NCI-H2227 (cell line): ENCODE measurements at regions not wholly inside any gene's neighbourhood (a gene's known extent, or its start where the extent isn't known, plus 50 kb on each side); places are given as distances from the start of the nearest gene placed in this dataset.
A peak's percentile ranks its signal among the peaks of the same experiment; 100 is the strongest.

Experiments used
- DNase-seq: peaks from one replicate; lab custom pipeline; 2025; ENCODE audit not compliant: unreplicated experiment; lab: John Stamatoyannopoulos, UW

GRCh38 chr11:31910950-31911576, 99.9 kb upstream of the PAX6 start:
- no peak for DNase-seq

GRCh38 chr11:31903225-31904074, 92.3 kb upstream of the PAX6 start:
- DNase-seq, result no peak

- DNase-seq, result no peak
Measured at GRCh38 chr11:31902706-31903105, 91.6 kb upstream of the PAX6 start.

- DNase-seq, result no peak
Measured at GRCh38 chr11:31895926-31896325, 84.8 kb upstream of the PAX6 start.

GRCh38 chr11:31887180-31887579, 76.1 kb upstream of the PAX6 start:
- DNase-seq, result no peak

- no peak for DNase-seq
Measured at GRCh38 chr11:31884080-31884479, 73.0 kb upstream of the PAX6 start.

GRCh38 chr11:31883435-31883834, 72.3 kb upstream of the PAX6 start:
- no peak for DNase-seq

- DNase-seq, result no peak
Measured at GRCh38 chr11:31882951-31883392, 71.8 kb upstream of the PAX6 start.

GRCh38 chr11:31881825-31882224, 70.7 kb upstream of the PAX6 start:
- DNase-seq, result no peak

- no peak for DNase-seq
Measured at GRCh38 chr11:31879681-31880080, 68.6 kb upstream of the PAX6 start.

GRCh38 chr11:31877863-31878262, 66.7 kb upstream of the PAX6 start:
- no peak for DNase-seq

- no peak for DNase-seq
Measured at GRCh38 chr11:31877083-31877482, 66.0 kb upstream of the PAX6 start.

GRCh38 chr11:31875866-31876560, 64.9 kb upstream of the PAX6 start:
- no peak for DNase-seq

GRCh38 chr11:31874631-31875191, 63.6 kb upstream of the PAX6 start:
- no peak for DNase-seq

GRCh38 chr11:31873124-31873523, 62.0 kb upstream of the PAX6 start:
- DNase-seq, result no peak

GRCh38 chr11:31872076-31872443, 60.9 kb upstream of the PAX6 start:
- DNase-seq, result no peak

- no peak for DNase-seq
Measured at GRCh38 chr11:31871310-31872075, 60.4 kb upstream of the PAX6 start.

- peak; percentile 79 for DNase-seq
Measured at GRCh38 chr11:31870609-31871309, 59.6 kb upstream of the PAX6 start.

GRCh38 chr11:31869986-31870385, 58.9 kb upstream of the PAX6 start:
- no peak for DNase-seq

- DNase-seq, result no peak
Measured at GRCh38 chr11:31865606-31866300, 54.6 kb upstream of the PAX6 start.
